HepG2 (cell line): ENCODE measurements at regions not wholly inside any gene's neighbourhood (a gene's known extent, or its start where the extent isn't known, plus 50 kb on each side); places are given as distances from the start of the nearest gene placed in this dataset.

ENCODE experiments used
- ATAC-seq: fragments of 200-7000 bp; cut with Tn5 transposase; 3 replicates; pipeline ENCODE4 v1.9.1; 2020; ENCODE audit warnings: mild to moderate bottlenecking, moderate library complexity
- BruUV-seq: library from RNA; stranded (reverse); fragments of 400-500 nt; replicated peaks from 2 replicates; lab custom pipeline; 2021; lab: Mats Ljungman, UMichigan
- CTCF ChIA-PET: fragments of 300-600 bp; formaldehyde crosslinking; extraction: SDS; loops from one replicate; lab custom pipeline; 2021; ENCODE audit warnings: low total read pairs, inconsistent platforms, low intra/inter-chr PET ratio; lab: Yijun Ruan, JAX
- POLR2A ChIA-PET: fragments of 350-600 bp; sonication (Branson Sonifier 250); formaldehyde crosslinking; loops from one replicate; lab custom pipeline; 2020; ENCODE audit warnings: antibody characterized with exemption, inconsistent platforms; lab: Yijun Ruan, JAX
- DNase-seq: peaks from one replicate; pipeline ENCODE4 v3.0.0-alpha.2; 2015; ENCODE audit warnings: low spot score
- FAIRE-seq: peaks from 3 replicates; lab custom pipeline; 2011; peaks lifted over from hg19 to GRCh38; lab: Jason Lieb, UNC
- H2AFZ ChIP-seq: one replicate; pipeline ENCODE4 v1.6.1; 2011; ENCODE audit warnings: low read length, inconsistent platforms
- H3K27ac ChIP-seq: fragments of 300-600 bp; 3 replicates; pipeline ENCODE4 v1.8.0; 2011; ENCODE audit warnings: mixed run types, mild to moderate bottlenecking, mixed read lengths, low read length, inconsistent platforms; ENCODE audit not compliant: insufficient read depth; ENCODE audit errors: extremely low read length
- H3K27me3 ChIP-seq, 2 experiments: fragments of 200-600 bp in 1 of 2; 2 replicates in 1 of 2; 3 replicates in 1 of 2; pipeline versions ENCODE4 v1.6.0 to v1.8.0; 2011; ENCODE audit warnings: low read length in 2 of 2, mild to moderate bottlenecking in 2 of 2, moderate library complexity in 2 of 2, inconsistent platforms in 1 of 2; ENCODE audit not compliant: insufficient read depth in 2 of 2, control insufficient read depth in 1 of 2
- H3K36me3 ChIP-seq, 2 experiments: fragments of 200-600 bp in 1 of 2; replicated peaks in 1 of 2; 2 replicates in 1 of 2; 3 replicates in 1 of 2; pipeline versions ENCODE4 v1.5.1 to v1.8.0; 2011; ENCODE audit warnings: low read length in 2 of 2, inconsistent platforms in 1 of 2; ENCODE audit not compliant: insufficient read depth in 2 of 2, control insufficient read depth in 1 of 2
- H3K4me1 ChIP-seq: 2 replicates; pipeline ENCODE4 v1.5.1; 2012; ENCODE audit warnings: low read length, inconsistent platforms; ENCODE audit not compliant: insufficient read depth
- H3K4me2 ChIP-seq: 2 replicates; pipeline ENCODE4 v1.6.0; 2011; ENCODE audit warnings: low read depth, low read length, inconsistent platforms
- H3K4me3 ChIP-seq, 3 experiments: fragments of 200-600 bp in 1 of 3; sonication (generic), shearing (Covaris generic) in 1 of 3; replicated peaks in 1 of 3; 2 replicates each; pipeline ENCODE4 v1.5.1; 2011 to 2016; ENCODE audit warnings: low read length in 3 of 3, inconsistent platforms in 2 of 3, low read depth in 2 of 3, mild to moderate bottlenecking in 2 of 3, control low read depth in 1 of 3, mixed read lengths in 1 of 3; ENCODE audit not compliant: insufficient read depth in 1 of 3
- H3K79me2 ChIP-seq: one replicate; pipeline ENCODE4 v1.6.1; 2011; ENCODE audit warnings: low read length, inconsistent platforms; ENCODE audit not compliant: insufficient read depth
- H3K9ac ChIP-seq: 2 replicates; pipeline ENCODE4 v1.6.0; 2011; ENCODE audit warnings: mild to moderate bottlenecking, low read depth, low read length, inconsistent platforms; ENCODE audit not compliant: insufficient read depth
- H3K9me3 ChIP-seq: 2 replicates; pipeline ENCODE4 v1.5.1; 2012; ENCODE audit warnings: mild to moderate bottlenecking, low read length
- H4K20me1 ChIP-seq: 2 replicates; pipeline ENCODE4 v1.6.0; 2011; ENCODE audit warnings: inconsistent platforms, mild to moderate bottlenecking, low read length, moderate library complexity; ENCODE audit not compliant: insufficient read depth
- ARNT2 ChIP-seq: sonication (generic); formaldehyde crosslinking; IDR thresholded peaks from 2 replicates; pipeline ENCODE4 v1.8.0; 2022; ENCODE audit warnings: mild to moderate bottlenecking, low read depth, missing genetic modification reagents, moderate library complexity
- CREB3 ChIP-seq: sonication (generic); formaldehyde crosslinking; IDR thresholded peaks from 2 replicates; pipeline ENCODE4 v1.5.0; 2020; ENCODE audit warnings: missing genetic modification reagents
- FOSL1 ChIP-seq: sonication (generic); formaldehyde crosslinking; IDR thresholded peaks from 2 replicates; pipeline ENCODE4 v1.9.0; 2021; ENCODE audit warnings: missing genetic modification reagents, borderline replicate concordance
- KDM5A ChIP-seq: fragments of 200-600 bp; sonication (generic); IDR thresholded peaks from 2 replicates; pipeline ENCODE4 v1.7.0; 2018; ENCODE audit warnings: antibody characterized with exemption, mild to moderate bottlenecking, low read length, borderline replicate concordance
- NR2F1 ChIP-seq, 2 experiments: fragments of 450-650 bp in 1 of 2; formaldehyde crosslinking in 1 of 2; IDR thresholded peaks; 2 replicates each; pipeline versions ENCODE4 v1.5.0 to v1.6.1; 2016 to 2020; ENCODE audit warnings: mild to moderate bottlenecking in 1 of 2, missing compliant biosample characterization in 1 of 2, missing genetic modification reagents in 1 of 2, moderate library complexity in 1 of 2
- POGZ ChIP-seq: sonication (generic); formaldehyde crosslinking; IDR thresholded peaks from 2 replicates; pipeline ENCODE4 v1.4.0; 2020; ENCODE audit warnings: mild to moderate bottlenecking, missing genetic modification reagents
- SCMH1 ChIP-seq: sonication (generic); formaldehyde crosslinking; IDR thresholded peaks from 2 replicates; pipeline ENCODE4 v1.9.0; 2021; ENCODE audit warnings: missing genetic modification reagents, mild to moderate bottlenecking, borderline replicate concordance
- SIN3B ChIP-seq: fragments of 150-350 bp; IDR thresholded peaks from 2 replicates; pipeline ENCODE4 v1.6.1; 2014; ENCODE audit warnings: low read length
- SOX5 ChIP-seq: IDR thresholded peaks from 2 replicates; pipeline ENCODE4 v1.6.1; 2016; ENCODE audit warnings: borderline replicate concordance
- TBL1XR1 ChIP-seq: fragments of 150-350 bp; IDR thresholded peaks from 2 replicates; pipeline ENCODE4 v1.6.1; 2014; ENCODE audit warnings: borderline replicate concordance, low read length; ENCODE audit not compliant: partially characterized antibody
- ZFP82 ChIP-seq: sonication (generic); formaldehyde crosslinking; IDR thresholded peaks from 2 replicates; pipeline ENCODE4 v1.5.1; 2020; ENCODE audit warnings: mild to moderate bottlenecking, missing genetic modification reagents, borderline replicate concordance
- ZNF160 ChIP-seq: sonication (generic); formaldehyde crosslinking; IDR thresholded peaks from 2 replicates; pipeline ENCODE4 v1.8.0; 2022; ENCODE audit warnings: mild to moderate bottlenecking, inconsistent platforms, missing genetic modification reagents
- ZNF20 ChIP-seq: sonication (generic); formaldehyde crosslinking; IDR thresholded peaks from 2 replicates; pipeline ENCODE4 v1.4.0; 2020; ENCODE audit warnings: mild to moderate bottlenecking, moderate library complexity, missing genetic modification reagents
- WGBS: methylation state at CpG from one replicate; pipeline ENCODE4 v1.1.6; 2017; ENCODE audit warnings: low lambda C conversion rate; 5-methylcytosine and 5-hydroxymethylcytosine counted together
- in situ Hi-C: cut with HindIII; loops from 2 replicates; pipeline ENCODE4 v1.10.0; 2017; ENCODE audit warnings: low pct_unique_long_range_greater_than_20kb; ENCODE audit not compliant: extremely low pct_ligation_motif_present
- intact Hi-C: fragments of 100-400 bp; cut with micrococcal nuclease; formaldehyde crosslinking; loops from one replicate; pipeline ENCODE4 v1.10.0; 2022; ENCODE audit not compliant: unreplicated experiment

- POLR2A ChIA-PET = no interaction called here
- Histone ChIP-seq H3K4me2 (no peak overlapping the region), H3K4me1 (no peaks in the 10 kb centered on the region), H4K20me1 (no peaks in the 10 kb centered on the region), H3K9ac (no peak overlapping the region), H2AFZ (no peak overlapping the region), H3K9me3 (no peaks in the 10 kb centered on the region), H3K27me3 (peaks cover 0 to 19% of the 10 kb centered on the region in 2 experiments; a peak in 1 of 5 replicates), H3K36me3 (no peaks in the 10 kb centered on the region), H3K79me2 (no peaks in the 10 kb centered on the region), H3K4me3 (no peak overlapping the region), H3K27ac (no peak overlapping the region)
- DNase-seq (no peak), ATAC-seq (no peak), FAIRE-seq (no peak)
- WGBS = 22% methylated on average over 7 of the region's 7 CpGs
- BruUV-seq = no TSS peak
- intact Hi-C loops = no loop called here
- TF ChIP-seq SOX5 (CRISPR knock-in tag) (no peak), POGZ (no peak), TBL1XR1 (no peak), ARNT2 (no peak), ZNF160 (CRISPR knock-in tag) (no peak), SCMH1 (no peak), FOSL1 (no peak), KDM5A (no peak), SIN3B (no peak), ZFP82 (CRISPR knock-in tag) (no peak), NR2F1 (CRISPR knock-in tag; IDR thresholded peaks at IDR 0.05) (no peak), CREB3 (CRISPR knock-in tag) (no peak), ZNF20 (no peak)
- in situ Hi-C loops = no loop called here
- CTCF ChIA-PET = no interaction called here
Observed at GRCh38 chr5:4945296-4945695, 194.8 kb upstream of the ADAMTS16 start.
